ENCODE measurements at regions not wholly inside any gene's neighbourhood (a gene's known extent, or its start where the extent isn't known, plus 50 kb on each side); places are given as distances from the start of the nearest gene placed in this dataset.

DNA sequence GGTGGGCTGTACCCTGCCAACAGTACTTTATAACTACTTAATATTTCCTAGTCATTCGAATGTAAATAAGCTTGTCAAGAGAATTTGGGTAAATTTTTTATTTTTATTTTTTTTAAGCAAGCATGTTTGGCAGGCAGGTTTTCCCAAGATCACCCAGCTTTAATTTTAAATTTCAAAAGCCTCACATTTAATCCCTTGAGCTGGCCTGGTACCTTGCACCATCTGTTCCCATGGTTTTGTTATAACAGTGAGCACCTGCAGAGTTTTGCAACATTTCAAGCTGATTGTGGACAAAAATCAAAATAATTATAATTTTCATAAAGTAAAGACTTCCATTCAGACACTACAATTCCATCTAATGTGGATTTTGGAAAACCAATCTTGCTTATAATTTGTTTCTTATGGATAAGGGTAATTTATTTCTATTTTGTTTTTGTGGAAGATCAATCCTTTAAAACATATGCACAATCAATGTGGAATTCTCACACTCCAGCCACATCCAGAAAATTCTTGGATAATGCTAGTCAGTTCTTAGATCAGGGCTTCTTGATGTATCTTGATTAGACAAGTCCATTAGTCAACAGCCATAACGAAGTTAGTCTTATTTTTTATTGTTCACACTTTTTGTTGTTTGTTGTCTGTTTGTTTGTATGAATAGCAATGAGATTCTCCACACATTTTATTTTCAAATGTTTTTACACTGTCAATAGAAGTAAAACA, 689.3 kb downstream of the NR4A2 start:
- H3K27ac ChIP-seq (ENCODE audit: low read depth, low read length) = no peak overlapping the region
- 84% methylated on average over 2 of the region's 2 CpGs; no CpG with 5 or more reads in 1 of the 2 experiments for WGBS, 2 experiments (ENCODE audit: extremely low coverage in 1 of 2, insufficient coverage in 1 of 2, insufficient read length in 1 of 2, insufficient replicate concordance in 2 of 2, low coverage in 1 of 2, low lambda C conversion rate in 2 of 2, missing lambda C conversion rate in 1 of 2)
- no peak overlapping the region for H2BK12ac ChIP-seq (ENCODE audit: low read depth, low read length)
- FAIRE-seq (no peak), DNase-seq (ENCODE audit: low read depth in 1 of 2, low spot score in 2 of 2) (no peak)
- no peak overlapping the region for H3K4me2 ChIP-seq (ENCODE audit: insufficient read depth in 1 of 2, low read depth in 2 of 2, low read length in 2 of 2)
- H3K56ac ChIP-seq (replicated peaks; ENCODE audit: insufficient read length, low read depth, low read length) = no peak overlapping the region
- H3K23ac ChIP-seq (ENCODE audit: insufficient read length) = no peak overlapping the region
- no peak overlapping the region for H3K4me3 ChIP-seq (ENCODE audit: extremely low read depth in 1 of 4, insufficient read depth in 2 of 4, low read depth in 3 of 4, low read length in 4 of 4)
- CTCF ChIA-PET (ENCODE audit: partially characterized antibody) = no interaction called here
- no peak overlapping the region for H2BK120ac ChIP-seq (replicated peaks; ENCODE audit: low read depth, low read length)
- no peaks in the 10 kb centered on the region for H3K4me1 ChIP-seq (replicated peaks in 1 of 4; ENCODE audit: control insufficient read depth in 3 of 4, insufficient read depth in 4 of 4, low read length in 3 of 4)
- no peaks in the 10 kb centered on the region for H3K36me3 ChIP-seq (ENCODE audit: control insufficient read depth in 2 of 4, insufficient read depth in 4 of 4, low read length in 3 of 4)
- no peak overlapping the region for H2AFZ ChIP-seq (ENCODE audit: low read length)
- no peaks in the 10 kb centered on the region for H3K23me2 ChIP-seq (ENCODE audit: low read depth, low read length)
- no peak overlapping the region for H2AK5ac ChIP-seq (ENCODE audit: low read depth, low read length)
- no peak overlapping the region for H2BK15ac ChIP-seq (ENCODE audit: low read length)
- no peaks in the 10 kb centered on the region for H3K9me3 ChIP-seq (ENCODE audit: insufficient read depth in 2 of 2, low read depth in 1 of 2, low read length in 1 of 2)
- no peaks in the 10 kb centered on the region for H3K79me1 ChIP-seq (ENCODE audit: low read depth, low read length)
- no peaks in the 10 kb centered on the region for H3K27me3 ChIP-seq (replicated peaks in 1 of 4; ENCODE audit: control insufficient read depth in 3 of 4, extremely low read depth in 1 of 4, insufficient read depth in 3 of 4, low read length in 3 of 4)
- H3K9ac ChIP-seq (replicated peaks in 1 of 4; ENCODE audit: extremely low read depth in 1 of 4, low read depth in 3 of 4, low read length in 3 of 4) = no peak overlapping the region
- H4K20me1 ChIP-seq (replicated peaks in 1 of 2; ENCODE audit: control insufficient read depth in 1 of 2, insufficient read depth in 2 of 2, low read length in 2 of 2) = no peaks in the 10 kb centered on the region
- no peak overlapping the region for H3K4ac ChIP-seq (replicated peaks; ENCODE audit: insufficient read length, low read depth, low read length)
- H4K5ac ChIP-seq (ENCODE audit: insufficient read length, low read depth, low read length) = no peak overlapping the region
- H2BK5ac ChIP-seq (ENCODE audit: low read depth, low read length) = no peak overlapping the region
- H3K18ac ChIP-seq (ENCODE audit: extremely low read depth, low read length) = no peak overlapping the region
- H4K91ac ChIP-seq (replicated peaks; ENCODE audit: insufficient read length, low read length) = no peak overlapping the region
- H3K79me2 ChIP-seq (ENCODE audit: control insufficient read depth in 1 of 2, insufficient read depth in 2 of 2, low read length in 2 of 2) = no peaks in the 10 kb centered on the region
- no peak overlapping the region for H4K8ac ChIP-seq (ENCODE audit: extremely low read depth, insufficient read depth, low read length)
- POLR2A ChIA-PET (ENCODE audit: partially characterized antibody) = no interaction called here
- no peak for TF ChIP-seq GABPA (IDR thresholded peaks at IDR 0.05; ENCODE audit: borderline replicate concordance, insufficient read depth, low read length)
- no peak for TF ChIP-seq RXRA (IDR thresholded peaks at IDR 0.05; ENCODE audit: insufficient read depth, low read depth, low read length)
- H2BK20ac ChIP-seq (ENCODE audit: low read length) = no peak overlapping the region
- no peak overlapping the region for H3K14ac ChIP-seq (ENCODE audit: insufficient read length)

All from H1 (cell line).